Ovary (tissue), 3 donors: ENCODE measurements at regions not wholly inside any gene's neighbourhood (a gene's known extent, or its start where the extent isn't known, plus 50 kb on each side); places are given as distances from the start of the nearest gene placed in this dataset.

Experiments
- EP300 ChIP-seq: sonication (generic); formaldehyde crosslinking; IDR thresholded peaks from one replicate; pipeline ENCODE4 v1.6.1; 2017; ENCODE audit warnings: antibody characterized with exemption
- TF ChIP-seq, protein P1 (sequence below), 3 donors: fragments of 450-650 bp in 2 of 3; fragments of 200-600 bp in 1 of 3; IDR thresholded peaks; one replicate each; pipeline versions ENCODE4 v1.5.1 to v1.8.0; 2016 to 2022; ENCODE audit warnings: antibody characterized with exemption in 3 of 3, mild to moderate bottlenecking in 1 of 3
- donor health status: DM: no; HTN: no; CAD: no.

DNA sequence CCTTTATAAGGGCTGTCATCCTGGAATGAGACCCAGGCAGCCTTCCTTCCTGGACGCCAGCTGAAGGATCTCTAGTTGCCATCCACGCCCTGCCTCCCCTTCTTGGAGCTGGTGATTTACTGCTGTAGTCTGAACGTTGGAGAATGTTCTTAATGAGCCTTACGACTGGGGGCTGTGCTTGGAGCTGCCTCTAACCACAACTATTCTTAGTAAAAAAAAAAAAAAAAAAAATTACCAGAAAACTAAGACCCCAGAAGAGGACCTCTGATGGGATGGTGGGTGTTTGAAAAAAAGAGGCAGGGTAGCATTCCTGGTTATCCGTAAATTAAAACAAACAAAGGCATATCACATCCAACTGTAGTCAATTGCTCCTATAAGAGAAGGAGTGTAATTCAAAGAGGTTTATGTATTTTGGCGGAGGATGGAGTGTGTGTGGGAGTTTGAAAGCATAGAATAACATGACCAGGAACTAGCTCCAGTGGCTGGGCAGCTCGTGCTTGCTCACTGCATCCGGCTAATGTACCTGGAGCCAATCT is 105.4 kb downstream of the QPCT start:
- TF ChIP-seq EP300 = no peak
- TF ChIP-seq, protein P1, sequence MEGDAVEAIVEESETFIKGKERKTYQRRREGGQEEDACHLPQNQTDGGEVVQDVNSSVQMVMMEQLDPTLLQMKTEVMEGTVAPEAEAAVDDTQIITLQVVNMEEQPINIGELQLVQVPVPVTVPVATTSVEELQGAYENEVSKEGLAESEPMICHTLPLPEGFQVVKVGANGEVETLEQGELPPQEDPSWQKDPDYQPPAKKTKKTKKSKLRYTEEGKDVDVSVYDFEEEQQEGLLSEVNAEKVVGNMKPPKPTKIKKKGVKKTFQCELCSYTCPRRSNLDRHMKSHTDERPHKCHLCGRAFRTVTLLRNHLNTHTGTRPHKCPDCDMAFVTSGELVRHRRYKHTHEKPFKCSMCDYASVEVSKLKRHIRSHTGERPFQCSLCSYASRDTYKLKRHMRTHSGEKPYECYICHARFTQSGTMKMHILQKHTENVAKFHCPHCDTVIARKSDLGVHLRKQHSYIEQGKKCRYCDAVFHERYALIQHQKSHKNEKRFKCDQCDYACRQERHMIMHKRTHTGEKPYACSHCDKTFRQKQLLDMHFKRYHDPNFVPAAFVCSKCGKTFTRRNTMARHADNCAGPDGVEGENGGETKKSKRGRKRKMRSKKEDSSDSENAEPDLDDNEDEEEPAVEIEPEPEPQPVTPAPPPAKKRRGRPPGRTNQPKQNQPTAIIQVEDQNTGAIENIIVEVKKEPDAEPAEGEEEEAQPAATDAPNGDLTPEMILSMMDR (IDR thresholded peaks at IDR 0.05) = no peak
